ENCODE measurements at regions not wholly inside any gene's neighbourhood (a gene's known extent, or its start where the extent isn't known, plus 50 kb on each side); places are given as distances from the start of the nearest gene placed in this dataset.

- Histone ChIP-seq H3K4me1 (peaks cover 63% of the 10 kb centered on the region), H3K4me2 (peak overlapping the region; percentile 70), H3K4me3 (0 out of 3 replicates have a peak overlapping the region, but pooled peaks have one; percentile 14), H3K9me3 (no peaks in the 10 kb centered on the region), H3K27ac (peak overlapping the region; percentile 49 to 54)
- ATAC-seq (peak; percentile 68 to 72), DNase-seq (ENCODE audit: low read depth in 1 of 2, low spot score in 1 of 2) (peak in 1 of 2 experiments; percentile 59), FAIRE-seq (no peak)
- CTCF ChIA-PET = interaction anchor here (1.8 to 3.6 kb wide), 2 partner anchors 13 to 236 kb away, joined by 8 to 12 read pairs; no protein-coding TSS in a partner anchor
- WGBS (ENCODE audit: missing lambda C conversion rate) = 5% methylated on average over 4 of the region's 4 CpGs
- TF ChIP-seq CEBPB (IDR thresholded peaks at IDR 0.05) = 0 out of 4 replicates have a peak, but pooled peaks of 1 of the 2 experiments have one; percentile 13
- no peak for TF ChIP-seq E2F6 (IDR thresholded peaks at IDR 0.05; ENCODE audit: borderline replicate concordance, low read depth)
- no peak for TF ChIP-seq POLR2A (IDR thresholded peaks at IDR 0.05; ENCODE audit: low read length)
- TF ChIP-seq SREBF2 (IDR thresholded peaks at IDR 0.05) = no peak
- peak; percentile 73 for TF ChIP-seq GATA3 (IDR thresholded peaks at IDR 0.05; ENCODE audit: borderline replicate concordance)
- no peak for TF ChIP-seq HOXB13 (CRISPR knock-in tag; IDR thresholded peaks at IDR 0.05; ENCODE audit: low read depth)
- TF ChIP-seq JUNB (IDR thresholded peaks at IDR 0.05) = peak; percentile 61
- TF ChIP-seq FOSL2 (IDR thresholded peaks at IDR 0.05) = peak; percentile 50; the same call in 1 of the 2 replicates
- TF ChIP-seq FOSL2 (CRISPR knock-in tag; IDR thresholded peaks at IDR 0.05) = peak; percentile 73; the same call in 1 of the 2 replicates
- peak; percentile 23; the same call in 1 of the 2 replicates for TF ChIP-seq HOXB5 (CRISPR knock-in tag; IDR thresholded peaks at IDR 0.05)
- peak; percentile 39; the same call in 1 of the 2 replicates for TF ChIP-seq MAX (IDR thresholded peaks at IDR 0.05)
- POLR2A ChIA-PET = no interaction called here
These were observed 99.6 kb upstream of the MBNL2 start for GRCh38 chr13:97122381-97122996.

GRCh38 chr13:97124206-97124605, 97.9 kb upstream of the MBNL2 start:
- ChIA-PET POLR2A (no interaction called here), CTCF (interaction anchor here (1.7 to 3.6 kb wide), 5 partner anchors 14 to 235 kb away, joined by 5 to 15 read pairs (median 8); no protein-coding TSS in a partner anchor)
- Histone ChIP-seq H3K4me2 (peak overlapping the region; percentile 69; the same call in 2 of the 3 replicates), H3K27ac (peak overlapping the region; percentile 35 to 54; a peak in 4 of 6 replicates), H3K9me3 (no peaks in the 10 kb centered on the region), H3K4me1 (peaks cover 63% of the 10 kb centered on the region), H3K4me3 (no peak overlapping the region)
- DNase-seq (ENCODE audit: low read depth in 1 of 2, low spot score in 1 of 2) = no peak
- no peak for FAIRE-seq
- TF ChIP-seq ZFP36 (IDR thresholded peaks at IDR 0.05; ENCODE audit: borderline replicate concordance, partially characterized antibody) (no peak), ZNF302 (CRISPR knock-in tag; IDR thresholded peaks at IDR 0.05) (no peak), ZSCAN20 (CRISPR knock-in tag; IDR thresholded peaks at IDR 0.05) (no peak), RCOR1 (IDR thresholded peaks at IDR 0.05; ENCODE audit: low read depth, low read length) (no peak), MAFK (IDR thresholded peaks at IDR 0.05; ENCODE audit: partially characterized antibody) (no peak), HOXB13 (CRISPR knock-in tag; IDR thresholded peaks at IDR 0.05; ENCODE audit: low read depth) (no peak), MAX (IDR thresholded peaks at IDR 0.05) (no peak), EP300 (IDR thresholded peaks at IDR 0.05) (no peak), JUNB (IDR thresholded peaks at IDR 0.05) (no peak), RNF2 (IDR thresholded peaks at IDR 0.05; ENCODE audit: borderline replicate concordance, low read depth) (no peak), PHF8 (IDR thresholded peaks at IDR 0.05; ENCODE audit: borderline replicate concordance, low read depth) (no peak), USF2 (IDR thresholded peaks at IDR 0.05) (no peak)
- ATAC-seq = no peak
- 92% methylated on average over 4 of the region's 4 CpGs for WGBS (ENCODE audit: missing lambda C conversion rate)

Measured in A549 (cell line).